ENCODE measurements at regions not wholly inside any gene's neighbourhood (a gene's known extent, or its start where the extent isn't known, plus 50 kb on each side); places are given as distances from the start of the nearest gene placed in this dataset.

DNA sequence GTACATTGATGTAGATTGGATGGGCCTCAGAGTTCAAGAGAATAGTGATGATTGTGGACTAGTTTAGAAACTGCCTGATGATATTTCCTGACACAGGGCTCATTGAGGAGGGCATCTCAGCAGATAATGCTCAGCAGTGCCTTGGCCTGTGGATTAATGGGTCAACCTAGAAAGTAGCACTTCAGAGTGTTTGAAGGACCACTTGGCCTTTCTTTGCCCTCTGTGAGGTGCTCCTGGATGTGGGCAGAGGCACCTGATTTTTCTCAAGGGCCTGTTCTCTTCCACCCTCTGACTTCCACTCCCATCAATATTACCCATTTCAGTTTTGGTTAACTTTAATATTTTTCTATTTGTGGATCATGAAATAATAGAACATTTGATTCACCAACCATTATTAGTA is 270.6 kb upstream of the BMP2 start (continued):
- TF ChIP-seq CBX8 (IDR thresholded peaks at IDR 0.05; ENCODE audit: borderline replicate concordance, low read depth, low read length) (no peak), HDAC6 (IDR thresholded peaks at IDR 0.05; ENCODE audit: low read depth, low read length) (no peak), TEAD4 (IDR thresholded peaks at IDR 0.05; ENCODE audit: low read depth, low read length) (no peak)
